Activated CD4-positive, alpha-beta T cell treated with anti-CD3 and anti-CD28 coated beads, Interleukin-2, amount 50 U/mL, for 16 hours (primary cell): ENCODE measurements at regions not wholly inside any gene's neighbourhood (a gene's known extent, or its start where the extent isn't known, plus 50 kb on each side); places are given as distances from the start of the nearest gene placed in this dataset.

ENCODE experiments used
- DNase-seq: peaks from one replicate; pipeline ENCODE4 v3.0.0-alpha.2; 2020

DNA sequence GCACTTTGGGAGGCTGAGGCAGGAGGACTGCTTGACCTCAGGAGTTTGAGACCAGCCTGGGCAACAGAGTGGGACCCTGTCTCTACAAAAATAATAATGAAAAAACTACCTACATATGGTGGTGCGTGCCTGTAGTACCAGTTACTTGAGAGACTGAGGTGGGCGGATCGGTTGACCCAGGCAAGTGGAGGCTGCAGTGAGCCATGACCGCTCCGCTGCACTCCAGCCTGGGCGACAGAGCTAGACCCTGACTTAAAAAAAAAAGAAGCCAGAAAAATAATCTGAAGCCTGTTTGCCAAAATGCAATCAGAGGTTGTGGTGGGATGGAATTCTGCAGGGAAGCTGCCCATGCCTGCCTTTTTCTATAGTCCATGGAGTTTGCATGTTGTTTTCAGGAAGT lies 50.4 kb upstream of the GGTA1 start:
- no peak for DNase-seq

DNA sequence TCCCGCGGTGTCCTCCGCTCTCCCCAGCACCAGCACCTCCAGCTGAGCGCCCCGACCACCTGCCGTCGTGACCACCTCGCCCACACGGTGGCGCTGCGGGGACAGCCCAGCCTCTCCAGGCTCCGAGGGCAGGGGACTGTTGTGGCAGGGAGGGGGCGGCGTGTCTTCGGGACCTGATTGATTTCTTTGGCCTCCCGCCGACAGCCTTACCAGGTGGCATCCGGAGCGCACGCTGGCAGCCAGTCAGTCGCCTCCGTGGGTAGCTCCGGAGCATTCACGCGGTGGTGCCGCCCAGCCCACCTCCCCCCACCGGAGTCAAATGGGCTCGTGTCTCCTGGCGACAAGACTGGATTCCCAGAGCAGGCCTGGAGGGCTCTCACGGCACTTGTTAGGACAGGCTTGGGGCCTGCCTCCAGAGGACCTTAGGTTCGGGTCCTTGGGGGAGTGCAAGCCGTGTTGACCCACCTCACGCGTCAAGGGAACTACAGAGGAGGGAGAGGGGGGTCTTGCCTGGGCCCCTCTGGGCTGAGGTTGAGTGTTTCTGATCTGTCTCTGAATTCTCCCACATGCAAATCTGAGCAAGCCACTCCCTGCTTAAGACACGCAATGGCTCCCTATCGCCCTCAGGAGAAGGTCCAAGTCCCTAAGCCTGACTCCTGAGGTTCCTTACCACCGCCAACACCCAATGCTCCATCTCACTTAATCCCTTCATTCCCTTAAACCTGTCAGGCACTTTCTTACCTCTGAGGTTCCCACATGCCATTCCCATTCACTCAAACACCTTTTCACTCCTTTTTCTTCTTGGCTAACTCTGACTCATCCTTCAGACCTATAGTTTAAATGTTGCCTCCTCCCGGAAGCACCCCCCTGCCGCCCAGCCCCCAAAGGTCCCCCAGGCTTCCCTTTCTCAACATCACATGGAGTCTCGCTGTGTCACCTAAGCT lies 51.2 kb upstream of the GGTA1 start:
- DNase-seq = peak; percentile 78

DNA sequence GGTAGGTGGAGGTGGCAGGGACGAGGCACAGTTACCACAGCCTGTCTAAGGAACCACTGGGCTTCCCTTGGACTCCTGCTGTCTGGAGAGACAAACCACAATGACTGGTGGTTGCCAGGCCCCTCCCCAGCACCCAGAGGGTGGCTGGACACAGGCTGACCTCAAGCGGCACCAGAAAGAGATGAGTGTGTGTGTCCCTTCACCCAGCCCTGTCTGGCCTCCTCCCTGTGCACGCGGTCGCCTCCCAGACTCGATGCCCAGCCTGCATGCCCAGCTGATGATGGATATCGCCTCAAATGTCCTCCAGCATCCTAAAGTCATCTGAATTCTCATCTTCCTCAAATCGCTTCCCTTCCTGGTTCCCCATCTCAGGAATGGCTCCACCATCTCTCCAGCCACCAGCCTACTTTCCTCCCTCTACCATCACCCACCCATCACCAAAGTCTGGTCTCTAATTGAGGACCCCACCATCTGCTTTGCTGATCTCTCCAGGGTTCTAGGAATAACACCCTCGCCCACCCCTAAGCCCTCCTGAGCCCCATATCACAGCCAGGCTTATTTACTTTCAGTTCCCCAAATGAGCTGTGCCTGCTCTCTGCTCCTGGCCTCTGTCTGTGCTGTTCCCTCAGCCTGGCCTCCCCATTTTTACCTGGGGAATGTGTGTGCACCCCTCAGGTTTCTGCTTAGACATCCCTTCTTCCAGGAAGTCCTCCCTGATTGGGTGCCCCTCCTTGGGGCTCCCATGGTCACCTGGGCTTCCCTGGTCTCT lies 52.5 kb upstream of the GGTA1 start:
- no peak for DNase-seq

DNA sequence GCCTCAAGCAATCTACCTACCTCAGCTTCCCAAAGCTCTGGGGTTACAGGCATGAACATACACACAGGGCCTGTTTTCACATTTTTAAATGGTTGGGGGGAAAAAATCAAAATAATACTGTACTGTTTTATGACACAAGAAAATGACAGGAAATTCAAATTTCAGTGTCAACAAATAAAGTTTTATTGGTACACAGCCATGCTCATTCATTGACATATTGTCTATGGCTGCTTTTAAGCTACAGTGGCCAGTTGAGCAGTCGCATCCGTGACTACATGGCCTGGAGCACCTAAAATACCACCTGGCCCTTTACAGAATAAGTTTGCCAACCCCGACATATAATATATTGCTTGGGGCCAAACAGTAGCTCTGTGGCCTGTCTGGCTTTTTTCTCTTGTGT lies 56.4 kb upstream of the GGTA1 start:
- DNase-seq = no peak

DNA sequence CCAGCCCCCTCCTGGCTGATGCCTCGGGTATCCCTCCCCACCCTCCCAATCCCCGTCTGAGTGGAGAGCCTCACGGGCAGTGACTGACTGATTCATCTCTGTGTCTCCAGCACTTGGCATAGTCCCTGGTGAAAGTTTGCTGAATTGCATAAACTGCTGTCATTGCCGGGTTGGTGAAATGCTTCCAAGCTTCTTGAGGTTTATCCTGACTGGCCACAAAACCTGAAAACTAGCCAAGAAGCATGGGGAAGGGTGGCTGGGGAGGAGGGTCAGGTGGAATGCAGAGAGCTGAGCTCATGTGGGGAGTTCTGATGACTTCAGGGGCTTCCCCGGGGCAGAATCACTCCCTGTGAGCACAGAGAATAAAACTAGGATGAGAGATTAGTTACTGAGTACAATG lies 56.9 kb upstream of the GGTA1 start:
- DNase-seq = no peak

DNA sequence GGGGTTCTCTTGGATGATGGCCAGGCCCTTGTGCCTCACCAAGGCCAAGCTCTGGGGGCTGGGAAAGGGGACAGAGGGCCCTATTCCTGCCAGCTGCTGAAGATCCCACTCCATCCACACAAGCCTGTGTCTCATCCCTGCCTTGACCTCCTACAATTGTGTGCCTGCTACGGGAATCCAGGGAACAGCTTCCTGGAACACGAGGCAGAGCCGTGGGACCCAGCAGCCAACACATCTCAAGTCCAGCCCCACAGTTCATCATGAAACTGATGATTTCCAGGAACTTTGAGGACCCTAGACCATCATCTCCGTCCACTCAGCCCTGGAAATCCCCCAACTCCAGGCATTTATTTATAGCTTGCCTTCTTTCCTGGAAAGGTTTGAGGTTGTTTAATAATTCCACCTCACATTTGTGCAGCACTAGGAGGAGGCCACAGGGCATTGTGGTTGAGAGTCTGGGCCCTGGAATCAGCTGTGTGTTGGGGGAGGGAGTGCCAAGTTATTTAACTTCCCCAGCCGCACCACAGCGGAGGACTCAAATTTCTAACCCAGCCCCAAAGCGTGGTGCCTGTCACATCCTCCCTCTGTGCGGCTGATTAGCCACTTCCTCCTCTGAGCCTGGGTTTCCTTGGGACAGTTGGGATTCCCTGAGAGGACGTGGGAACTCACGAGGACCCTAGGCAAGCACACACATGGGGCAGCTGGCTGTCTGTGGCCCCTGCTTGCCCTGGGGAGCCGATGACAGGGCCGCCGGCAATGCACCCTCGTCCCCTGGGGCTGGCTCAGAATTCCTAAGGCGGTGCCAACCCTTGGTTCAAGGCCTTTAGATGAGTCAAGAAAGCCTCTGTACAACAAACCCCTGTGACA lies 58.2 kb upstream of the GGTA1 start:
- peak; percentile 32 for DNase-seq

DNA sequence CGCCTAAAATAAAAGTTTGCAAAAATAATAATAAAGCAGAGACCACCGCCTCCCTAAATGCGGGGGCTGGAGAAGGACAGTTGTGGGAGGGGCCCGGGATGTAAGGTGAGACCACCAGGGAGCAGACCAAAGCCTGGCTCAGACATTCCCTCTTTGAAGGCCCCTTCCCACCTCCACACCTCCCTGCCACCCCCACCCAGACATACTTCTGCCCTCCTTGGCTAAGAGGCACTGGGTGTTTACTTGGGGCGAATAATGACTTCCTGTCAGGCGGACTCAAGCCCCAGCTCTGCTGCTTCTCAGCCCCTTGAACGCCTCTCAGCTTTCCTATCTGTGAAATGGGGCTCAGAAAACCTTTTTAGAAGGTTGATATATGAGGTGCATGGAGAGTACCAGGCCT lies 58.8 kb upstream of the GGTA1 start:
- no peak for DNase-seq

DNA sequence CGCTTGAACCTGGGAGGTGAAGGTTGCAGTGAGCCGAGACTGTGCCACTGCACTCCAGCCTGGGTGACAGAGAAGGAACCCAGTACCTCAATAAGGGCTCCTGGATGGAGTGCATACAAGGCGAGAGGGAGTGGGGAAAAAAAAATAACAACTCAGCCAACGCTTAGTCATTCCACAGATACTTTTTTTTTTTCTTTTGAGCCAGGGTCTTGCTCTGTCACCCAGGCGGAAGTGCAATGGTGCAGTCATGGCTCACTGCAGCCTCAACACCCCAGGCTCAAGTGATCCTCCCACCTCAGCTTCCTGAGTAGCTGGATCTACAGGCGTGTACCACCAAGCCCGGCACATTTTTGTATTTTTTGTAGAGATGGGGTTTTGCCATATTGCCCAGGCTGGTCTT lies 59.5 kb upstream of the GGTA1 start:
- peak; percentile 16 for DNase-seq

DNA sequence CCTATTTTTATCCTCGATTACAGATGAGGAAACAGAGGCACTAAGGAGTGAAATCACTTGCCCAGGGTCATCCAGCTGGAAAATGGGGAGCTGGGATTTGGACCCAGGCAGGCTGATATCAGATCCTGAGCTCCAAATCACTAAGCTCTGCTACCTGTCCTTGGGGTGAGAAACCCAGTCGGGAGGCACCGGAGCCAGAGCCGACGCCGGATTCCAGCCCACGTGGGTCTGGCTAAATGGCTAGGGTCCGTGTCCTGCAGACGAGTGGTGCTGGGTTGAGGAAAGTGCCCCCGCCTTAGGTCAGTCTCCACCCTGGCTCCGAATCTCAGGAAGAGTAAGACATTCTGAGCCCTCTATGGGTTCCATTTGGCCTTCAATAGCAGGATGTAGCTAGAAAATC lies 61.3 kb upstream of the GGTA1 start:
- DNase-seq = no peak

DNA sequence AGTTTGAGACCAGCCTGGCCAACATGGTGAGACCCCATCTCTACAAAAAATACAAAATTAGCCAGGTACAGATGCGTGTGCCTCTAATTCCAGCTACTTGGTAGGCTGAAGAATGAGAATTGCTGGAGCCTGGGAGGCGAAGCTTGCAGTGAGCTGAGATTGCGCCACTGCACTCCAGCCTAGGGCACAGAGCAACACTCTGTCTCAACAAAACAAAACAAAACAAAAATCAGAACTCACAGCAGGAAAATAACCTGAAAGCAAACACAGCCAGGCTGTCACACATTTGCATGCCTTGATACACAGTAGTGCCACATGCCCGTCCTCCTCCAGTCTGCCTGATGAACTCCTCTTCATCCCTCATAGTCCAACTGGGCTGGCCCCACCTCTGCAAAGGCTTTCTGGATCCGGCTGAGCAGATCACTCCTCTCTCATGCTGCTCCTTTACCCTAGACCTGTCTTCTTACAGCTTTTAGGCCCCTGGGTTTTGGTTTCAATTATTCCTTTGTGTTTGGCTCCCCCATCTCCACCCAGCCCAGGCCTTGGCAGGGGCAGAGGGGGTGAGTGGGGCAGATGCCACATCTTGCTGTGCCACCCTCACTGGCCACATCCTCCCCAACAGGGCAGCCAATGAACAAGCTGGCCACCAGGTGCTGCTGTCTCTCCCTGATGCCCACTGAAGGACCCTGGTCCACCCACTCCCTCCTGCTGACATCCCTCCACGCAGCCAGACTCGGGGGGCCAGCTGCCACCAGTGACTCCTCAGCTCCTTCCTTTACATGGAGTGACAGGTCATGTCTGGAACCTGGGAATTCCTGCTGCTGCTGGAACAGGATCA lies 62.0 kb upstream of the GGTA1 start:
- DNase-seq = no peak

DNA sequence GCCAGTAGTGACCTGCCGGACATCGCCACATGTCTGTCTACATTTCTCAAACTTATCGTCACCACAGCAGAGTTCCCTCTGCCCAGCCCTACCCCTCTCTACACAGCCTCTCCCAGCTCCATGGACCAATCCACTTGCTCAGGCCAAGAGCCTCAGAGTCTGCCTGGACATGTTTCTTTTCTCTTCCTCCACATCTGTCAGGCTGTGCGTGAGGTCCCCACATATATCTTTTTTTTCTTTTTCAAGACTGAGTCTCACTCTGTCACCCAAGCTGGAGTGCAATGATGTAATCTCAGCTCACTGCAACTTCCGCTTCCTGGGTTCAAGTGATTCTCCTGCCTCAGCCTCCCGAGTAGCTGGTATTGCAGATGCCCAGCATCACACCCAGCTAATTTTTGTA lies 62.7 kb upstream of the GGTA1 start:
- no peak for DNase-seq

DNA sequence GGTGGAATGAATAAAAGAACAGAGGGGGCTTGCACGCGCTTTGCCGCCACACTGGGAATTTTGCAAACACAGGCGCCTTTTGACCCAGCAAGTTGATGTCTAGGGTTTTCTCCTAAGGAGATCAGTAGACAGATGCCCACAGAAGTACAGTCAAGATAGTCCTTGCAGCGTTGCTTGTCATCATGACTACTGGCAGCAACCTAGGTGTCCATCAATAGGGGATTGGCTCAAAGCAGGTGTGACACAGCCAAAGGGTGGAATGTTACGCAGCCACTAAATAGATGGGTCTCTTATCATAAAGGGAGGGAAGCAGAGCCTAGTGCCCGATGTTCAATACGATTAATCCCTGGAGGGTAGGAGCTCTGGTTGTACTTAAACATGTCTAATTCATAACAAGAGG lies 63.8 kb upstream of the GGTA1 start:
- no peak for DNase-seq

DNA sequence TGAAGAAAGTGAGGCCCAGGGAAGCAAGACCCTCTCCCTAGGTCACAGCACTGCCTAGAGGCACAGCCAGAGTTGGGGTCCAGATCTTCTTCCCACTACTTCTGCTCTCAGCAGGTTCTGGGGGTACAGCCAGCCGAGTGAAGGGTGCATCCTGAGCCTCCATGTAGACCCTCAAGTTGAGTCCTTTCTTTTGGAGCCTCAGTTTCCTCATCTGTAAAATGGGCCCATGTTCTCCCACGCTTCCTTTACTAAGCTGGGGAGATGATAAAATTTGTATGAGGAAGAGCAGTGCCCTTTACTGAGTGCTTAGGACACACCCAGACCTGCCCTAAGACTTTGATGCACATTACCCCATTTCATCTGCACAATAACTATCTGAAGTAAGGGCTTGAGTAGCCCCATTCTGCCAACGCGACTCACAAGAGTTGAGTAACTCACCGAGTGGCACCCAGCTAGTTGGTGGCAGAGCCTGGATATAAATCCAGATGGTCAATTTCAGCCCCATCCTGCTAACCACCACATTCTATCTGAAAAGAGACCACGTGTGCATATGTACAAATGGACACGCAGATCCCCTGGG lies 64.3 kb upstream of the GGTA1 start:
- DNase-seq = no peak

DNA sequence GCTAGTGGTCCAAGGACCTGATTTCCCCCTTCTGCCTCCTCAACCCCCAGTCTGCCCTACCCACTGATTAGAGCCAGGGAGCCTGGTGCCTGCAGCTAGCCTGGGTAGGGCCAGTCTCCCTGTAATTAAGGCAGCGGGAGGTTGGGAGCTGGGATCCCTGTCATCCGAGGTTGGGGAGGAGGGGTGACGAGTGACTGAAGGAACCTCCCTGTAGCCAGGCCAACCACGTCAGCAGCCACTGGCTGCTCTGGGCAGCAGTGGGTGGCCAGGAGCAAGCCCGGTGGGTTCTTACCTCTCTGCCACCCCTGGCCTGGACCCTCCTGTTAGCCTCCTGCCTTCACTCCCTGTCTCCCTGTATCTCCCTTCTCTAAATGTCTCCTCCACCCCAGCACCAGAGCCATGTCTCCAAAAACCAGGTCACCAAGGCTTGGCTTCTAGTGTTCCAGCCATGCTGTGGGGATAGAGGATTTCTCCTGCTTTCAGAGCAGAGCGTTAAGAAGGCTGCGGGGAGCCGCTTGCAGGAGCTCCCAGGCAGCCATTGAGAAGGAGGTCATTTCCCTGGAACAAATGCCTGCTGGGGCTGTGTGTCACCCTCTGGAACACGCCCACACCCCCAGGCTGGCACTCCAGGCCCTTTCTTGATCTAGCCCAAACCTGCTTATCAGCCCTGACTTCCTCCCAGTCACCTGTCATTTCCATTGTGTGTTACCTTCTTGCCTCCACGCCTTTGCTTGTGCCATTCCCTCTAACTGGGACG lies 65.0 kb upstream of the GGTA1 start:
- no peak for DNase-seq

DNA sequence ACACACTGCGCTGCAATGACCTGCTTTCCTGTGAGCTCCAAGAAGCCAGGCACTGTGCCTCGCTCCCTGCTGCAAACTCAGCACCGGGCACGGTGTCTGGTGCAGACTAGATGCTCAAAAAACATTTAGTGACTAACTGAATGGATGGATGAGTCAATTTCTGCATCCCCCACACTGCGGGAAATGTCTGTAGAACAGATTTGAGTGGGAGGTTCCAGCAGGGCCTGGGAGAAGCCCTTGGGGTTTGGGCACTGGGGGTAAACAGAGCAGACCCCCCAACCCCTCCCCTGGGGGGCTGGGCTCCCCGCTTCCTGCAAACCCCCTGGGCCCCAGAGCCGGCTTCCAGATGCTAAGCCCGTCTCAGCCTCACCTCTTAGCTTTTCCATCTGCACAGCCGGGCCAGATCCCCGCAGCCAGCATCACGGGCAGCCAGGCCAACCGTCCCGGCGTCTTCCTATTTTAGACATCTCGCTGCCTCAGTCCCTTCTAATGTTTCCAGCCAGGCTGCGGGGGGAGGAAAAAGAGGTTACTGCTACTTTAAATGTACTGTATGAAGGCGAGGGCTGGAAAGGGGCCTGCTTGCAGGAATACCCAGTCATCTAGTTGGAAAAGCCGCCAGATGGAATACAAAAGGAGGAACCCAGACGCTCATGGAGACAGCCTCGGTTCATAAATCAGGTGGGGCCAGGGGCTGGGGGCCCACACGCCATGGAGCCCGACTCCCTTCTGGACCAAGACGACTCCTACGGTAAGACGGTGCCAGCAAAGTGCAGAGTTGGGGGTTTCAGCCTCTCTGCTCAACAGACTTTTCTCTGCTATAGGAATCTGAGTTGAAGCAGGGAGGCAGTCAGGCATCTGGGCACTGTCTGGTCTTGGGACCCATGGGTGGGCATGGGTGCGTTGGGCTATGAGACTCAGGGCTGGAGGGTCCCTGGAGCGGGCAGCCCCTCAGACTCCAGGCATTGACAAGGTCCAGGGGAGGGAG lies 67.1 kb upstream of the GGTA1 start:
- DNase-seq = no peak

DNA sequence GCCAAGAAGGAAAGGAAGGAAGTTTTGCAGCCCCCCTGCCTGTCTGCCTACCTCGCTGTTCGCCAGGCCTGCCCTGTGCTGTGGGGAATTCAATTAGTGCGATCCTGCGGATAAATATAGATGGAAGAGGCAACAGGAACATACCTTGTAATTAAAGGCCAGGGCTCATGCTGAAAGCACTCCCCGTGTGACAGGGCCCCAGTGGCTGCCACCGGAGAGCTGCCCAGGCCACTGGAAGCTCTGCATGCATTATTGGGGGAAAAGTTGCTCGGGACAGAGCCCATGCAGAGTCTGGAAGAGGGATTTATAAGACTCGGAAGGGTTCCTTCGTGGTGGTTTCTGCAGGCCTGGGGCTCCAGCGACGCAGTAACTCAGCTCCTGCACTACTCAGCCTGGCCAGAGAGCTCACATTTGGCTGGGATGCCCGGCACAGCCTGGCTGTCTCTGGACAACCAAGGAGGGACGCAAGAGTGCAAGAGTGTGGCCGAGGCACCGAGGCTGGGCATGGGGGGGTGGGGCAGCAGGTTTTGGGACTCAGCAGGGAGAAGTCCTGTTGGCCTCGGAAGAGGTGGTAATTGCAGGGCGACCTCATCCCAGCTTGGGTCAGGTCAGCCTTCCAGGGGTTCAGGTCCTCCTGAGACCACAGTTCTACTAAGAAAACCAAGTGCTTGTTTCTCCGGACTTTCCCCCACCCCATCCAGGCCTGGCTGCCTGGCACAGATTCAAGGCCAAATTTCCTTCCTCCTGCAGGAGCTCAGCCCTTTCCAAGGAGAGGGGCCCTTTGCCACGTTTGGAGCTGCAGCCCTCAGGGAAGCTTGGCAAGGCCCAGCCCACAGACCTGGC lies 68.1 kb upstream of the GGTA1 start:
- DNase-seq = no peak

DNA sequence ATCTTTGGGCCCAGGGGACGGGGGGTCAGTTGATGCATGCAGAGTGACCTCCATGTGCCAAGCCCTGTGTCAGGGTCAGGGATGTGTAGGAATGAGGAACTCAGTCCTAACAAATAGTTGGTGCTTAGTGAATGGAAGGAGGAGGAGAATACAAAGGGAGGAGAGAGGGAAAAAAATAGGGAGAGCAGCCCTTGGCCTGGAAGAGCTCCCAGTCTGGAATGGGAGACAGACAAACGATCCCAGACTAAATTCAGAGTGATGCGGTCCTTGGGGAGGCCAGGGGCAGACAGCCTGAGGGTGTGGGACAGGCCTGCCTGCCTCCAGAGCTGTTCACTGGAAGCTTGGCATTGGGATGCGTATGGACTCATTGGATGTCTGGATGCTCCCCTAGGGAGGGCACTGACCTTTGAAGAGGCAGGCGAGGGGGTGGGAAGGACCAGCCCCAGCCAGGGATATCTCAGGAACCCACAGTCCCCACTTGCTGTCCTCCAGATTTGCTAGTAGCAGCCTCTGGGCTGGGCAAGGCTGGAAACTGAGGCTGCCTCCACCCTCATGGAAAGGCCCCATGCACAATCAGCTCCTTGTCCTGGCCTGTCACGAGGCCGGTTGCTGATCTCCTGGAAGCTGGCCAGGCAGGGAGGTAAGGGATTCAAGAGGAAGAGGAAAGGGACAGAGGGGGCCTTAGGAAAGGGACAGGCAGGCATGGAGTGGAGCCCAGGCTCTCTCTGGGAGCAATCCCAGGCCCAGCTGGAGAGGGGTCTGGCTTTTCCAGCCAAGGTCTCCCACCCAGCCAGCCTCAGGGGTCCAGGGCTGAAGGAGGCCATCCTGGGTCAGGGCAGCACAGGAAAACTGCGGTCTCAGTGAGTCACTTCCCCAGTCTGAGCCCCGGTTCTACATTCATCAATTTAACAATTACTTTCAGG lies 69.0 kb upstream of the GGTA1 start:
- no peak for DNase-seq

DNA sequence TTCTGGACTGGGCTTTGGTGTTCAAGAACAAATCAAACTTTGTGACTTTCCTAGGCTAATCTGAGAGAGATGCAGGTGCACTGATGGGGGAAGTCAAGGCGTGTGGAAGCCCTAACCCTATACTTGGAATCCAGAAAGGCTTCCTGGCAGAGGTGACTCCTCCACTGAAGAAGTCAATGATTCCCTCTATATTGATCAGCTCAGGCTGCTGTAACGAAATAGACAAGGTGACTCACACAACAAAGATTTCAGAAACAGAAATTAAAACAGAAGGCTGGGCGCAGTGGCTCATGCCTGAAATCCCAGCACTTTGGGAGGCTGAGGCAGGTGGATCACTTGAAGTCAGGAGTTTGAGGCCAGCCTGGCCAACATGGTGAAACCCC lies 69.6 kb upstream of the GGTA1 start:
- no peak for DNase-seq
